OCI-LY7 (cell line): ENCODE measurements at regions not wholly inside any gene's neighbourhood (a gene's known extent, or its start where the extent isn't known, plus 50 kb on each side); places are given as distances from the start of the nearest gene placed in this dataset.

ENCODE experiments used
- BruUV-seq: library from RNA; stranded (reverse); fragments of 400-500 nt; replicated peaks from 2 replicates; lab custom pipeline; 2021; lab: Mats Ljungman, UMichigan
- CTCF ChIA-PET: fragments of 300-600 bp; sonication (Branson Sonifier 250); formaldehyde crosslinking; loops from one replicate; lab custom pipeline; 2022; ENCODE audit warnings: antibody characterized with exemption; ENCODE audit not compliant: unreplicated experiment; lab: Charles Lee
- POLR2A ChIA-PET: fragments of 300-600 bp; sonication (Branson Sonifier 250); formaldehyde crosslinking; loops from one replicate; lab custom pipeline; 2022; ENCODE audit warnings: antibody characterized with exemption; lab: Charles Lee
- DNase-seq: peaks from one replicate; pipeline ENCODE4 v3.0.0-alpha.2; 2015; ENCODE audit warnings: low spot score
- H2AFZ ChIP-seq: fragments of 200-600 bp; sonication (generic), shearing (Covaris generic); 2 replicates; pipeline ENCODE4 v1.6.1; 2014; ENCODE audit warnings: mild to moderate bottlenecking, antibody characterized with exemption, low read length, moderate library complexity
- H3K27ac ChIP-seq: fragments of 200-600 bp; sonication (generic); 2 replicates; pipeline ENCODE4 v1.5.1; 2014; ENCODE audit warnings: mixed run types, low read depth, mild to moderate bottlenecking, moderate library complexity, low read length, inconsistent platforms; ENCODE audit not compliant: poor library complexity, severe bottlenecking
- H3K36me3 ChIP-seq: fragments of 200-600 bp; sonication (generic); 2 replicates; pipeline ENCODE4 v1.6.1; 2014; ENCODE audit warnings: mild to moderate bottlenecking, antibody characterized with exemption, low read length, moderate library complexity, mixed read lengths; ENCODE audit not compliant: insufficient read depth
- H3K4me1 ChIP-seq: fragments of 200-600 bp; sonication (generic); 2 replicates; pipeline ENCODE4 v1.5.1; 2014; ENCODE audit warnings: mild to moderate bottlenecking, low read length; ENCODE audit not compliant: insufficient read depth, poor library complexity, severe bottlenecking
- H3K4me2 ChIP-seq: fragments of 200-600 bp; sonication (generic); 2 replicates; pipeline ENCODE4 v1.6.1; 2014; ENCODE audit warnings: mild to moderate bottlenecking, low read length
- H3K4me3 ChIP-seq: fragments of 200-600 bp; sonication (generic); 2 replicates; pipeline ENCODE4 v1.5.1; 2014; ENCODE audit warnings: mild to moderate bottlenecking, low read depth, low read length; ENCODE audit not compliant: poor library complexity, severe bottlenecking
- H3K79me2 ChIP-seq: fragments of 200-600 bp; sonication (generic); 2 replicates; pipeline ENCODE4 v1.6.1; 2016; ENCODE audit warnings: low read depth, mild to moderate bottlenecking, low read length, moderate library complexity, mixed read lengths; ENCODE audit not compliant: insufficient read depth
- H3K9me2 ChIP-seq: fragments of 200-600 bp; sonication (generic); 2 replicates; pipeline ENCODE4 v1.6.1; 2016; ENCODE audit warnings: mild to moderate bottlenecking, low read length, mixed read lengths; ENCODE audit not compliant: insufficient read depth
- H3K9me3 ChIP-seq: fragments of 200-600 bp; sonication (generic); 2 replicates; pipeline ENCODE4 v1.6.1; 2014; ENCODE audit warnings: mild to moderate bottlenecking, mixed run types, low read length, mixed read lengths
- H4K20me1 ChIP-seq: fragments of 200-600 bp; sonication (generic); 2 replicates; pipeline ENCODE4 v1.6.1; 2014; ENCODE audit warnings: mild to moderate bottlenecking, antibody characterized with exemption, low read length, moderate library complexity, mixed read lengths; ENCODE audit not compliant: insufficient read depth
- EZH2phosphoT487 ChIP-seq: fragments of 200-600 bp; sonication (generic); IDR thresholded peaks from 2 replicates; pipeline ENCODE4 v1.6.1; 2018; ENCODE audit warnings: low read depth, borderline replicate concordance, mild to moderate bottlenecking, mixed run types, antibody characterized with exemption, low read length, moderate library complexity, mixed read lengths
- intact Hi-C: fragments of 100-400 bp; cut with micrococcal nuclease; formaldehyde crosslinking; loops from one replicate; pipeline ENCODE4 v1.10.0; 2022; ENCODE audit not compliant: unreplicated experiment
- TF ChIP-seq, protein P1 (sequence below): fragments of 200-600 bp; sonication (generic); conservative IDR thresholded peaks from 2 replicates; pipeline ENCODE4 v1.5.1; 2014; ENCODE audit warnings: mild to moderate bottlenecking, antibody characterized with exemption, low read length, moderate library complexity, mixed read lengths

DNA sequence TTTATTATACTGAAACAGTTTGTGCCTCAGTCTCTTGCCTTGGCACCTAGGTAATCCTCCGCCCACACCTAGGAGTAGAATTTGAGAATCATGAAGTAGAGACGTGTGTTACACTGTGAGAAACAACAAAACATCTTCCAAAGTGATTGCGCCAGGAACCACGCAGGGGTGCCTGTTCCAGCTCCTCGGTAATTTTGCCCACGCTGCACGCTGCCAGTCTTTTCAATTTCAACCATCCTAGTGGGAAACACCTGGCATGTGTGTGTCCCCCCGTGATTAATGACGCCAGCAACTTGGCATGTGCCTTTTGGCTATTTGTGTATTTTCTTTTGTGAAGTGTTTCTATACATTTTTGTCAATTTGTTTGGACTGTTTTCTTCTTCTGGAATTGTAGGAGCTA is 919.1 kb downstream of the BRD1 start:
- no peaks in the 10 kb centered on the region for H4K20me1 ChIP-seq
- H3K27ac ChIP-seq = no peak overlapping the region
- TF ChIP-seq EZH2phosphoT487 = no peak
- TF ChIP-seq, protein P1, sequence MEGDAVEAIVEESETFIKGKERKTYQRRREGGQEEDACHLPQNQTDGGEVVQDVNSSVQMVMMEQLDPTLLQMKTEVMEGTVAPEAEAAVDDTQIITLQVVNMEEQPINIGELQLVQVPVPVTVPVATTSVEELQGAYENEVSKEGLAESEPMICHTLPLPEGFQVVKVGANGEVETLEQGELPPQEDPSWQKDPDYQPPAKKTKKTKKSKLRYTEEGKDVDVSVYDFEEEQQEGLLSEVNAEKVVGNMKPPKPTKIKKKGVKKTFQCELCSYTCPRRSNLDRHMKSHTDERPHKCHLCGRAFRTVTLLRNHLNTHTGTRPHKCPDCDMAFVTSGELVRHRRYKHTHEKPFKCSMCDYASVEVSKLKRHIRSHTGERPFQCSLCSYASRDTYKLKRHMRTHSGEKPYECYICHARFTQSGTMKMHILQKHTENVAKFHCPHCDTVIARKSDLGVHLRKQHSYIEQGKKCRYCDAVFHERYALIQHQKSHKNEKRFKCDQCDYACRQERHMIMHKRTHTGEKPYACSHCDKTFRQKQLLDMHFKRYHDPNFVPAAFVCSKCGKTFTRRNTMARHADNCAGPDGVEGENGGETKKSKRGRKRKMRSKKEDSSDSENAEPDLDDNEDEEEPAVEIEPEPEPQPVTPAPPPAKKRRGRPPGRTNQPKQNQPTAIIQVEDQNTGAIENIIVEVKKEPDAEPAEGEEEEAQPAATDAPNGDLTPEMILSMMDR = no peak
- no peak overlapping the region for H3K4me2 ChIP-seq
- no peak for DNase-seq
- intact Hi-C loops = no loop called here
- H3K4me1 ChIP-seq = no peaks in the 10 kb centered on the region
- no peaks in the 10 kb centered on the region for H3K9me3 ChIP-seq
- no peak overlapping the region for H3K4me3 ChIP-seq
- H3K36me3 ChIP-seq = no peaks in the 10 kb centered on the region
- no peaks in the 10 kb centered on the region for H3K79me2 ChIP-seq
- no peak overlapping the region for H2AFZ ChIP-seq
- ChIA-PET CTCF (no interaction called here), POLR2A (no interaction called here)
- no peaks in the 10 kb centered on the region for H3K9me2 ChIP-seq
- no TSS peak for BruUV-seq

DNA sequence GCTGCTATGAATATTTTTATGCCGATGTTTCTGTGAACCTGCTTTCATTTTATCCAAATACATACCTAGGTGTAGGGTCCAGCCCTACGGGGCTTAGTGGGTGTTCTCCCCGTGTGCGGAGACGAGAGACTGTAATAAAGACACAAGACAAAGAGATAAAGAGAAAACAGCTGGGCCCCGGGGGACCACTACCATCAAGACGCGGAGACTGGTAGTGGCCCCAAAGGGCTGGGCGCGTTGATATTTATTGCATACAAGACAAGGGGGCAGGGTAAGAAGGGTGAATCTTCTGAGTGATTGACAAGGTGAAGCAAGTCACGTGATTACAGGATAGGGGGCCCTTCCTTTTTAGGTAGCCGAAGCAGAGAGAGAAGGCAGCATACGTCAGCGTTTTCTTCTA is 920.1 kb downstream of the BRD1 start:
- no peaks in the 10 kb centered on the region for H3K79me2 ChIP-seq
- H3K4me1 ChIP-seq = no peaks in the 10 kb centered on the region
- ChIA-PET POLR2A (no interaction called here), CTCF (no interaction called here)
- H3K36me3 ChIP-seq = no peaks in the 10 kb centered on the region
- H3K4me3 ChIP-seq = no peak overlapping the region
- intact Hi-C loops = no loop called here
- TF ChIP-seq, protein P1 = no peak
- no peak for TF ChIP-seq EZH2phosphoT487
- H4K20me1 ChIP-seq = no peaks in the 10 kb centered on the region
- no peaks in the 10 kb centered on the region for H3K9me2 ChIP-seq
- no peak overlapping the region for H2AFZ ChIP-seq
- no peak for DNase-seq
- BruUV-seq = no TSS peak
- no peak overlapping the region for H3K27ac ChIP-seq
- H3K4me2 ChIP-seq = no peak overlapping the region
- no peaks in the 10 kb centered on the region for H3K9me3 ChIP-seq

DNA sequence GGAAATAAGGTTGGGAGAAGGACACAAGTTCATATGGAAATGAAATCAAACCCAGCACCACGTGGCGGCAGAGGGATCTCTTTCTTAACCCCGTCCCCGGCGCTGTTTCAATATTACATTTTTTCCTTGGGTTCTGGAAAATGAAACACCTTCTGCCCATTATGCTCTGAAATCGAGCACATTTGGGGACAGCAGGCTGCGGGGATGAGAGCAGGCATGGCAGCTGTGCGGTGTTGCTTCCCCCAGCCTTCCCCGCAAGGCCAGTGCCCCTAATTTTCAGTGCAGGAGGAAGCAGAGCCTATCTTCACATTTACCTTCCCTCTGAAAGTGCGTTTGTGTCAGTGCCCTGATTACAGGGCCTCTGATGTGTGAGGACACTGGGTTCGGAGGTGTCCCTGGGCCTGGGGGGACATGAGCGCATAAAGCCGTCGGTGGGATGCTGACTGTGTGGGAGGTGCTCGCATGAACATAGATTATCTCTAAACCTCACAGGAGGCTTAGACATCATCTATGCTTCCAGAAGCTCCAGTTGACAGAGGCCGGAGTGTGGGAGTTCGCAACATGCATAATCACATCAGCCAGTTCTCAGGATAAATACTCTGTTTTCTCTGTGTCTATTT is 921.3 kb downstream of the BRD1 start:
- Histone ChIP-seq H4K20me1 (no peaks in the 10 kb centered on the region), H3K9me2 (no peaks in the 10 kb centered on the region), H3K4me3 (no peak overlapping the region), H3K36me3 (no peaks in the 10 kb centered on the region), H3K4me1 (no peaks in the 10 kb centered on the region), H3K4me2 (no peak overlapping the region), H3K27ac (no peak overlapping the region), H3K9me3 (no peaks in the 10 kb centered on the region), H3K79me2 (no peaks in the 10 kb centered on the region), H2AFZ (no peak overlapping the region)
- no peak for DNase-seq
- ChIA-PET CTCF (no interaction called here), POLR2A (no interaction called here)
- no TSS peak for BruUV-seq
- TF ChIP-seq, protein P1 = no peak
- no peak for TF ChIP-seq EZH2phosphoT487
- intact Hi-C loops = no loop called here
